ENCODE measurements at regions not wholly inside any gene's neighbourhood (a gene's known extent, or its start where the extent isn't known, plus 50 kb on each side); places are given as distances from the start of the nearest gene placed in this dataset.
"Not testable (repeated sequence)": the region's sequence is repeated elsewhere in the genome, so short reads cannot be mapped to it uniquely, and the experiment has no call there.

DNA sequence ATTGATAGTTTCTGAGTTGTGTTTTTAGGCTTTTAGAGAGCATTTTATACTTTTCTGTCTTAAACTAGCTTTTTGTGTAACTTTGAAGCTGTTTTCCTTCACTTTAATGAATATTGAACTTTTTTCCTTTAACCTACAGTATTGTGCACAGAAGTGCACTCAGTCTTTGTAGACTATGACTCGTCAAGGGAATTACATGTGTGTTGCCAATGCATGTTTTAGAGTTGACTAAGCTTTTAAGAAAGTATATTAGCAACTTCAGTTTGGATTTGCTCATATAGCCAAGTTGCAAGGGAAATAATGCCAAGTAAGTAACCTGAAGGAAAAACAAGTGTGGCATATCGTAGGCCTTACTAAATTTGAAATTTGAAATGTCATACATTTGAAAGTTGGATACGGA lies 55.0 kb upstream of the PARP4 start:
- TF ChIP-seq, protein P1, sequence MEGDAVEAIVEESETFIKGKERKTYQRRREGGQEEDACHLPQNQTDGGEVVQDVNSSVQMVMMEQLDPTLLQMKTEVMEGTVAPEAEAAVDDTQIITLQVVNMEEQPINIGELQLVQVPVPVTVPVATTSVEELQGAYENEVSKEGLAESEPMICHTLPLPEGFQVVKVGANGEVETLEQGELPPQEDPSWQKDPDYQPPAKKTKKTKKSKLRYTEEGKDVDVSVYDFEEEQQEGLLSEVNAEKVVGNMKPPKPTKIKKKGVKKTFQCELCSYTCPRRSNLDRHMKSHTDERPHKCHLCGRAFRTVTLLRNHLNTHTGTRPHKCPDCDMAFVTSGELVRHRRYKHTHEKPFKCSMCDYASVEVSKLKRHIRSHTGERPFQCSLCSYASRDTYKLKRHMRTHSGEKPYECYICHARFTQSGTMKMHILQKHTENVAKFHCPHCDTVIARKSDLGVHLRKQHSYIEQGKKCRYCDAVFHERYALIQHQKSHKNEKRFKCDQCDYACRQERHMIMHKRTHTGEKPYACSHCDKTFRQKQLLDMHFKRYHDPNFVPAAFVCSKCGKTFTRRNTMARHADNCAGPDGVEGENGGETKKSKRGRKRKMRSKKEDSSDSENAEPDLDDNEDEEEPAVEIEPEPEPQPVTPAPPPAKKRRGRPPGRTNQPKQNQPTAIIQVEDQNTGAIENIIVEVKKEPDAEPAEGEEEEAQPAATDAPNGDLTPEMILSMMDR (IDR thresholded peaks at IDR 0.05; ENCODE audit: low read length) = not testable (repeated sequence)
- TF ChIP-seq EZH2 (IDR thresholded peaks at IDR 0.05; ENCODE audit: borderline replicate concordance, low read length) = not testable (repeated sequence)
